Activated CD4-positive, alpha-beta T cell treated with anti-CD3 and anti-CD28 coated beads, Interleukin-2, amount 10 ng/mL, durations not matched to agents 24 days and 14 days (primary cell): ENCODE measurements at regions not wholly inside any gene's neighbourhood (a gene's known extent, or its start where the extent isn't known, plus 50 kb on each side); places are given as distances from the start of the nearest gene placed in this dataset.
"Not testable (repeated sequence)": the region's sequence is repeated elsewhere in the genome, so short reads cannot be mapped to it uniquely, and the experiment has no call there.

ENCODE experiments used
- DNase-seq: peaks from one replicate; pipeline ENCODE4 v3.0.0; 2022
- H3K27ac Mint-ChIP-seq: one replicate; pipeline ENCODE4 v1.8.0; 2022; ENCODE audit warnings: mild to moderate bottlenecking, mixed read lengths
- H3K27me3 Mint-ChIP-seq: one replicate; pipeline ENCODE4 v1.8.0; 2022; ENCODE audit warnings: mixed read lengths
- H3K36me3 Mint-ChIP-seq: one replicate; pipeline ENCODE4 v1.8.0; 2022; ENCODE audit warnings: low read depth, mild to moderate bottlenecking, mixed read lengths
- H3K4me1 Mint-ChIP-seq: one replicate; pipeline ENCODE4 v1.8.0; 2021; ENCODE audit warnings: mixed read lengths
- H3K4me3 Mint-ChIP-seq: one replicate; pipeline ENCODE4 v1.8.0; 2022; ENCODE audit warnings: mild to moderate bottlenecking, moderate library complexity, mixed read lengths
- H3K9me3 Mint-ChIP-seq: one replicate; pipeline ENCODE4 v1.8.0; 2021; ENCODE audit warnings: mixed read lengths
- intact Hi-C: fragments of 100-400 bp; cut with micrococcal nuclease; formaldehyde crosslinking; loops from one replicate; pipeline ENCODE4 v1.15.1; 2023

- no peak overlapping the region for H3K4me3 Mint-ChIP-seq
- no peaks in the 10 kb centered on the region for H3K36me3 Mint-ChIP-seq
- no peak overlapping the region for H3K27ac Mint-ChIP-seq
- no peaks in the 10 kb centered on the region for H3K27me3 Mint-ChIP-seq
- no peaks in the 10 kb centered on the region for H3K4me1 Mint-ChIP-seq
- peaks cover 8% of the 10 kb centered on the region for H3K9me3 Mint-ChIP-seq
- intact Hi-C loops = no loop called here
- no peak for DNase-seq
Measured at GRCh38 chr12:38016602-38017001, 300.0 kb upstream of the ALG10B start.

DNA sequence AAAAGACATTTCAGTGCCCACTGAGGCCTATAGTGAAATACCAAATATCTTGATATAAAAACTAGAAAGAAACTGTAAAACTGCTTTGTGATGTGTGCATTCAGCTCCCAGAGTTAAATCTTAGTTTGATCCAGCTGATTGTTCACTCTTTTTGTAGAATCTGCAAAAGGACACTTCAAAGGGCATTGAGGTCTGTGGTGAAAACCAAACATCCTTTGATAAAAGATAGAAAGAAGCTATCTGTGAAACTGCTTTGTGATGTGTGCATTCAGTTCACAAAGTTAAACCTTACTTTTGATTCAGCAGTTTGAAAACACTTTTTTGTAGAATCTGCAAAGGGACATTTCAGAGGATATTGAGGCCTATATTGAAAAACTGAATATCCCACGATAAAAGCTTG is 290.7 kb upstream of the ALG10B start:
- Mint-ChIP-seq H3K27me3 (no peaks in the 10 kb centered on the region), H3K9me3 (peaks cover 6% of the 10 kb centered on the region), H3K27ac (no peak overlapping the region), H3K4me3 (no peak overlapping the region), H3K4me1 (no peaks in the 10 kb centered on the region), H3K36me3 (no peaks in the 10 kb centered on the region)
- DNase-seq = no peak
- intact Hi-C loops = no loop called here

- peaks cover 21% of the 10 kb centered on the region for H3K9me3 Mint-ChIP-seq
- no peak overlapping the region for H3K4me3 Mint-ChIP-seq
- no peak for DNase-seq
- intact Hi-C loops = no loop called here
- no peaks in the 10 kb centered on the region for H3K36me3 Mint-ChIP-seq
- no peak overlapping the region for H3K27ac Mint-ChIP-seq
- H3K27me3 Mint-ChIP-seq = no peaks in the 10 kb centered on the region
- no peaks in the 10 kb centered on the region for H3K4me1 Mint-ChIP-seq
Measured at GRCh38 chr12:38053113-38053512, 263.5 kb upstream of the ALG10B start.

- Mint-ChIP-seq H3K9me3 (peaks cover 14% of the 10 kb centered on the region), H3K27ac (no peak overlapping the region), H3K4me1 (no peaks in the 10 kb centered on the region), H3K36me3 (no peaks in the 10 kb centered on the region), H3K27me3 (no peaks in the 10 kb centered on the region), H3K4me3 (no peak overlapping the region)
- intact Hi-C loops = no loop called here
- no peak for DNase-seq
Measured at GRCh38 chr12:38053655-38054464, 262.7 kb upstream of the ALG10B start.

- Mint-ChIP-seq H3K27me3 (no peaks in the 10 kb centered on the region), H3K27ac (no peak overlapping the region), H3K4me3 (no peak overlapping the region), H3K9me3 (peaks cover 20% of the 10 kb centered on the region), H3K4me1 (no peaks in the 10 kb centered on the region), H3K36me3 (no peaks in the 10 kb centered on the region)
- no peak for DNase-seq
- intact Hi-C loops = no loop called here
Measured at GRCh38 chr12:38056701-38057689, 259.6 kb upstream of the ALG10B start.

GRCh38 chr12:38099686-38100085 is 216.9 kb upstream of the ALG10B start:
- no peaks in the 10 kb centered on the region for H3K27me3 Mint-ChIP-seq
- H3K4me3 Mint-ChIP-seq = no peak overlapping the region
- intact Hi-C loops = no loop called here
- no peaks in the 10 kb centered on the region for H3K4me1 Mint-ChIP-seq
- no peak overlapping the region for H3K27ac Mint-ChIP-seq
- H3K9me3 Mint-ChIP-seq = peaks cover 5% of the 10 kb centered on the region
- DNase-seq = no peak
- no peaks in the 10 kb centered on the region for H3K36me3 Mint-ChIP-seq

DNA sequence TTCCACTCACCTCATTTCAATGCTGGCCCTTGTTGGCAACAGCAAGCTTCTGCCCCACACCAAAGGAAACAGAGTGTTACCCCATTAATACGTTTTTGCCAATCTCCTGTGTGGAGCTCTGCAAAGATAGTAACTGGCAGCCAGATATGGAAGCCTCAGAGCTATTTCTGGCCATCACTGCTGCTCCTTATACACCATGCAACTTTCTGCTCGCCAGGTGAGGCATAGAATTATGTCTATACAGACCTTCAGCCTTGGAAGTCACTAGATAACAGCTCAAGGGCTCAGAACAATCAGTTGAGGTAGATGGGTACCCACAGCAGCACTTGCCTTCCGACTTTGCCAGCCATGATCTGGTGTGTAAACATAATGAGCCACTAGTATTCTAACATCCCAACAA is 214.8 kb upstream of the ALG10B start:
- H3K4me1 Mint-ChIP-seq = no peaks in the 10 kb centered on the region
- H3K27ac Mint-ChIP-seq = no peak overlapping the region
- H3K9me3 Mint-ChIP-seq = peaks cover 5% of the 10 kb centered on the region
- no peak for DNase-seq
- intact Hi-C loops = no loop called here
- no peak overlapping the region for H3K4me3 Mint-ChIP-seq
- H3K36me3 Mint-ChIP-seq = no peaks in the 10 kb centered on the region
- no peaks in the 10 kb centered on the region for H3K27me3 Mint-ChIP-seq

GRCh38 chr12:38102197-38102596 is 214.4 kb upstream of the ALG10B start:
- no peak for DNase-seq
- Mint-ChIP-seq H3K36me3 (no peaks in the 10 kb centered on the region), H3K9me3 (peaks cover 5% of the 10 kb centered on the region), H3K27me3 (no peaks in the 10 kb centered on the region), H3K27ac (no peak overlapping the region), H3K4me3 (no peak overlapping the region), H3K4me1 (no peaks in the 10 kb centered on the region)
- intact Hi-C loops = no loop called here

- Mint-ChIP-seq H3K36me3 (no peaks in the 10 kb centered on the region), H3K27ac (no peak overlapping the region), H3K27me3 (no peaks in the 10 kb centered on the region), H3K4me1 (no peaks in the 10 kb centered on the region), H3K4me3 (no peak overlapping the region), H3K9me3 (peaks cover 6% of the 10 kb centered on the region)
- intact Hi-C loops = no loop called here
- DNase-seq = no peak
Measured at GRCh38 chr12:38110026-38110699, 206.4 kb upstream of the ALG10B start.

GRCh38 chr12:38113991-38114390 is 202.6 kb upstream of the ALG10B start:
- DNase-seq = no peak
- H3K27me3 Mint-ChIP-seq = no peaks in the 10 kb centered on the region
- H3K9me3 Mint-ChIP-seq = peaks cover 11% of the 10 kb centered on the region
- H3K4me1 Mint-ChIP-seq = no peaks in the 10 kb centered on the region
- H3K36me3 Mint-ChIP-seq = no peaks in the 10 kb centered on the region
- H3K4me3 Mint-ChIP-seq = no peak overlapping the region
- H3K27ac Mint-ChIP-seq = no peak overlapping the region
- intact Hi-C loops = no loop called here

DNA sequence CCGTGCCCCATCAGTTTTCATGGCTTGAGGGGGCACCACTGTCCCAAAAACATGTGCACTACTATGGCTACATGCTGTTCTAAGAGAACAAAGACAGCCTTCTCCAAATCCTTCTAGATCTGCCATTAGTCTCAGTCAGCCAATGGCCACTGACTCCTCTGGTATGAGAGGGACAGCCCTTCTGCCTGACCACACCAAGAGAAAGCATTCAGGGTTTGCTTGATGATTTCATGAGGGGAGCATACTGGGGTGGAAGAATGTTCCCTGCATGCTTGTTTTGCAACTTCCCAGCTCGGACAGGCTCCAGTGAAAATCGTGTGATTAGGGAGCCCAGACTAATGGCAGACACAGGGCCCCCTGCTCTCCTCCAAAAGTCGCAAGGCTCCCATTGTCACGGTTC is 199.6 kb upstream of the ALG10B start:
- H3K27me3 Mint-ChIP-seq = no peaks in the 10 kb centered on the region
- no peak overlapping the region for H3K4me3 Mint-ChIP-seq
- H3K9me3 Mint-ChIP-seq = peaks cover 11% of the 10 kb centered on the region
- H3K27ac Mint-ChIP-seq = no peak overlapping the region
- H3K4me1 Mint-ChIP-seq = no peaks in the 10 kb centered on the region
- intact Hi-C loops = no loop called here
- no peaks in the 10 kb centered on the region for H3K36me3 Mint-ChIP-seq
- no peak for DNase-seq

GRCh38 chr12:38118632-38119031 is 197.9 kb upstream of the ALG10B start:
- H3K4me3 Mint-ChIP-seq = no peak overlapping the region
- H3K4me1 Mint-ChIP-seq = no peaks in the 10 kb centered on the region
- intact Hi-C loops = no loop called here
- H3K27me3 Mint-ChIP-seq = no peaks in the 10 kb centered on the region
- no peak for DNase-seq
- no peaks in the 10 kb centered on the region for H3K36me3 Mint-ChIP-seq
- no peak overlapping the region for H3K27ac Mint-ChIP-seq
- peaks cover 6% of the 10 kb centered on the region for H3K9me3 Mint-ChIP-seq

- no peak overlapping the region for H3K4me3 Mint-ChIP-seq
- H3K9me3 Mint-ChIP-seq = peaks cover 11% of the 10 kb centered on the region
- H3K36me3 Mint-ChIP-seq = no peaks in the 10 kb centered on the region
- no peaks in the 10 kb centered on the region for H3K4me1 Mint-ChIP-seq
- intact Hi-C loops = no loop called here
- no peaks in the 10 kb centered on the region for H3K27me3 Mint-ChIP-seq
- DNase-seq = no peak
- no peak overlapping the region for H3K27ac Mint-ChIP-seq
Measured at GRCh38 chr12:38120438-38120837, 196.1 kb upstream of the ALG10B start.

GRCh38 chr12:38123028-38123427 is 193.5 kb upstream of the ALG10B start:
- H3K36me3 Mint-ChIP-seq, DNase-seq, H3K4me1 Mint-ChIP-seq, H3K27me3 Mint-ChIP-seq, H3K27ac Mint-ChIP-seq, intact Hi-C loops, H3K4me3 Mint-ChIP-seq: not testable (repeated sequence)
- peaks cover 11% of the 10 kb centered on the region for H3K9me3 Mint-ChIP-seq
